Right atrium auricular region (tissue), 2 donors: ENCODE measurements at regions not wholly inside any gene's neighbourhood (a gene's known extent, or its start where the extent isn't known, plus 50 kb on each side); places are given as distances from the start of the nearest gene placed in this dataset.
A peak's percentile ranks its signal among the peaks of the same experiment; 100 is the strongest.
"Not testable (repeated sequence)": the region's sequence is repeated elsewhere in the genome, so short reads cannot be mapped to it uniquely, and the experiment has no call there.

ENCODE experiments used
- DNase-seq: peaks from one replicate; pipeline ENCODE4 v3.0.0-alpha.2; 2019; ENCODE audit warnings: low spot score
- H3K27ac ChIP-seq, 2 donors: fragments of 200-600 bp; sonication (generic); 1 replicate in 1 of 2; 2 replicates in 1 of 2; pipeline ENCODE4 v1.5.1; 2016 to 2019
- H3K27me3 ChIP-seq, 2 donors: fragments of 200-600 bp; sonication (generic); one replicate each; pipeline versions ENCODE4 v1.5.1 to v1.6.0; 2017 to 2019
- H3K36me3 ChIP-seq: fragments of 200-600 bp; sonication (generic); one replicate; pipeline ENCODE4 v1.5.1; 2016
- H3K4me1 ChIP-seq, 2 donors: fragments of 200-600 bp; sonication (generic); one replicate each; pipeline versions ENCODE4 v1.5.1 to v1.6.0; 2017 to 2019
- H3K4me3 ChIP-seq, 2 donors: fragments of 200-600 bp; sonication (generic); 1 replicate in 1 of 2; 2 replicates in 1 of 2; pipeline ENCODE4 v1.5.1; 2017 to 2019; ENCODE audit warnings: mild to moderate bottlenecking in 1 of 2, moderate library complexity in 1 of 2
- H3K9me3 ChIP-seq, 2 donors: fragments of 200-600 bp; sonication (generic); one replicate each; pipeline ENCODE4 v1.5.1; 2019

DNA sequence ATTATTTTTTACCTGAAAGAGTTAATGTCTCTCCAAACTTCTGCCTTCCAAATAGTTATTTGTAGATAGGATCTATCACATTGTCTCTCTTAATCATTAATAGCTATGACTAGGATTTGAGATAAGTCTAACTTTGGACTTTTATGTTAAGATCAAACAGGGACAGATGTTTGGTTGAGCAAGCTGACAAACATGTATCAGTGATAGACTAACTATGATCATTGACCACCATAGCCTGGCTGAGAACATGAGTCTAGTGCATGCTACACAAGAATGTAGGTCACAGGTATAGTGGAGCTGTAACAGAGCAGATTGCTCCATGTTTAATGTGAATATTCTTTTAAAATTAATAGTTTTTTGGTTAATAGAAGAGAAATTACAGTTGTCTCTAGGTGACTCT, 52.0 kb downstream of the SYT15B start:
- not testable (repeated sequence) for H3K27ac ChIP-seq, DNase-seq, H3K4me1 ChIP-seq, H3K4me3 ChIP-seq, H3K36me3 ChIP-seq, H3K9me3 ChIP-seq, H3K27me3 ChIP-seq

DNA sequence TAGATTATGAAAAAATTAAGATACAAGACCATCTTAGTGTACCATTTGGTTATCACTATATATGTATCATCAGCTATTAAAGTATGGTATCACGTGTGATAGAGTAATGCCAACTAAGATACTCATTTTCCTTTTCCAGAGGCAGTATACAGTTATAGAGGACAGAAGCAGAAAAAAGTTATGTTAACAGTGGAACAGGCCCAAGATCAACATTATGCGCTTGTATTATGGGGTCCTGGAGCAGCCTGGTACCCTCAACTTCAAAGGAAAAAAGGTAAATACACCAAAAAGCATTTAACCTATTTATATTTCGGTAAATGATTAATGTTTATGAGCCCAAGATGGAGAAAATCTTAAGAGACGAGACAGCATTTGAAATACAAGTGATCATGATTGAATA, 52.9 kb downstream of the SYT15B start:
- H3K27ac ChIP-seq, H3K9me3 ChIP-seq, H3K36me3 ChIP-seq, DNase-seq, H3K4me3 ChIP-seq, H3K4me1 ChIP-seq, H3K27me3 ChIP-seq: not testable (repeated sequence)

DNA sequence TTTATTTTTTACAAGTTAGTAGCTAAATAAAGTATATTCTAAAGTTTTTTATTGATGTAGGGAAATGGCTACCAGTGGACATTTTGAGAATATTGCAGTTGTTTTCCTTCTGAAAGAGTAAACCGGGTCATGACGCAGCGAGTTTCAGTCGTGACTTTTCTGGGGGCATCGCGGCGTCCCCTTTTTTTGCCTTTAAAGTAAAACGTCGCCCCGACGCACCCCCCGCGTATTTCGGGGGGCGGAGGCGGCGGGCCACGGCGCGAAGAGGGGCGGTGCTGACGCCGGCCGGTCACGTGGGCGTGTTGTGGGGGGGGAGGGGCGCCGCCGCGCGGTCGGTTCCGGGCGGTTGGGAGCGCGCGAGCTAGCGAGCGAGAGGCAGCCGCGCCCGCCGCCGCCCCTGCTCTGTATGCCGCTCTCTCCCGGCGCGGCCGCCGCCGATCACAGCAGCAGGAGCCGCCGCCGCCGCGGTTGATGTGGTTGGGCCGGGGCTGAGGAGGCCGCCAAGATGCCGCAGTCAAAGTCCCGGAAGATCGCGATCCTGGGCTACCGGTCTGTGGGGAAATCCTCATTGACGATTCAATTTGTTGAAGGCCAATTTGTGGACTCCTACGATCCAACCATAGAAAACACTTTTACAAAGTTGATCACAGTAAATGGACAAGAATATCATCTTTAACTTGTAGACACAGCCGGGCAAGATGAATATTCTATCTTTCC, 57.5 kb downstream of the SYT15B start:
- H3K4me1 ChIP-seq, H3K9me3 ChIP-seq, H3K27me3 ChIP-seq, H3K36me3 ChIP-seq: not testable (repeated sequence)
- peak overlapping the region; percentile 70 to 73 for H3K27ac ChIP-seq
- peak overlapping the region; percentile 32 to 45 for H3K4me3 ChIP-seq
- DNase-seq: peak; percentile 60

DNA sequence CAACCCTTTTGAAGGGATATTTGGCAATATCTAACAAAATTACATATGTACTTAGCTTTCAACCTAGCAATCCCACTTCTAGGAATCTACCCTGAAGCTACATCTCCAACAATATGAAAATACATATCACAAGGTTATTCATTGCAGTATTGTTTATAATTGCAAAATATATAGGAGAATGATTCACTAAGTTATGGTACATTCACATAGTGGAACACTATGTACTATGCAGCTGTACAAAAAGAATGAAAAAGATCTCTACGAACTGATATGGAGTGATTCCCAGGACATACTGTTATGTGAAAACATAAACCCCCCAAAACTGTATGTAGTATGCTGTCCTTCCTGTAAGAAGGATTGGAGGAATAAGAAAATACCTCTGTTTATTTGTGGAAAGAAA, 62.1 kb downstream of the SYT15B start:
- not testable (repeated sequence) for H3K4me1 ChIP-seq, H3K9me3 ChIP-seq, H3K27ac ChIP-seq, H3K4me3 ChIP-seq, H3K36me3 ChIP-seq, DNase-seq, H3K27me3 ChIP-seq

DNA sequence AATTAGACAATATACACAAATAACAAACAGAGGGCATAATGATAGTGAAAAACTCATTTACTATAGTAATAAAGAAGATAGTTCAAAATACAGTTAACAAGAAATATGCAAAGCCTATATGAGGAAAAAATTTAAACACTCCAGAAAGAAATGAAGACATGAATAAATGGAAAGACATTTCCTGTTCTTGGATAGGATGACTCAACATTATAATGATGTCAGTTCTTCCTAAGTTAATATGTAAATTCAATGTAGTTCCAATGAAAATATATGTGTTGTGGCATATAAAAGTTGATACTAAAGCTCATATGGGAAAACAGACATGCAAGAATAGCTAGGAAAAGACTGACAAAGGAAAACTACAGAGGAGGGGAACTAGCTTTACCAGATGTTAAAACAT, 63.5 kb downstream of the SYT15B start:
- H3K27me3 ChIP-seq, H3K4me3 ChIP-seq, H3K36me3 ChIP-seq, H3K9me3 ChIP-seq, H3K4me1 ChIP-seq, H3K27ac ChIP-seq, DNase-seq: not testable (repeated sequence)

DNA sequence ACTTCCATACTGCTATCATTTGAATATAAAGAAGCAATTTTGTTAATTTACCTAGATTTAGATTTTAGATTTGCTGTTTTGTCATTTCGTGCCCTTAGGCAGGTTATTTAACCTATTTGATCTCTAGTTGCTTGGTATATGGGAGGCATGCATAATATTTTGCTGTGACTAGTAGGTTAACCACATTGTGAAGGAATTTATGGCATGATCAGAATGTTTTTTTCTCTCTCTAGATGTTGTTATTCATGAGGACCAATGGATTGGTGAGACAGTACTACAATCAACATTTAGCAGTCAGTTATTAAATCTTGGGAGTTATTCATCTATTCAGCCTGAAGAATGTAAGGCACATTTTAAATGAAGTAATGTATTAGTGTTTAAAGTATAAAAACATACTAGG, 67.2 kb downstream of the SYT15B start:
- H3K36me3 ChIP-seq, H3K4me3 ChIP-seq, H3K27me3 ChIP-seq, H3K9me3 ChIP-seq, H3K27ac ChIP-seq, DNase-seq, H3K4me1 ChIP-seq: not testable (repeated sequence)

DNA sequence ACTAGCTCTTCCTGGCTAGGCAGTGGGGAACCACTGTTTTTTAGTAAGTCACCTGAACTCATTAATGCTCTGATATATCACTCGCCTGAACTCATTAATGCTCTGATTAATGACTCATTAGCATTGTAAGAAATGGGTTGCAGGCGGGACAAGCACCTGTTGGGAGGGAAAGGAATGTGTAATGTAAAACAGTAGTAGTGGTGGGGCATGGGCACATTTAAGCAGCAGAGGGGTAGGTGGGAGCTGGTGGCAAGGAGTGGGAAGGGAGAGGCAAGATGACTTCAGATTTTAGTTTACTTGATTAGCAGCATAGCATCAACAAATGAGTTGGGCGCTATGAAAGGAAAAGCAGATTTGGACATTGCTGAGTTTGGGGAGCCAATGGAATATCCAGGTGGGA, 68.2 kb downstream of the SYT15B start:
- DNase-seq, H3K4me1 ChIP-seq, H3K27ac ChIP-seq, H3K36me3 ChIP-seq, H3K27me3 ChIP-seq, H3K4me3 ChIP-seq, H3K9me3 ChIP-seq: not testable (repeated sequence)

DNA sequence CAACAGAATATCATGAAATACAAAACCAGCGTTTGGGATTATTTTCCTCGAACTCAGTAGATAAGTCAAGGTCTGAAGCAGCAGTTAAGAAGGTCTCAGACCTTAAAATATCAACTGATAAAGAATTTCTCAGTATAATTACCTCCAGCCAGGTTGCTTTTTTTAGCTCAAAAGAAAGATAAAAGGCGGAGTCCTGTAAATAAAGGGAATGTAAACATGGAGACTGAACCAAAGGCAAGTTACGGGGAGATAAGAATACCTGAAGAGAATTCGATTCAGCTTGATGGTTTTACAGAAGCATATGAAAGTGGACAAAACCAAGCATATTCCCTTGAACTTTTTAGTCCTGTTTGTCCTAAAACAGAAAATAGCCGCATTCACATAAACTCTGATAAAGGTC, 73.1 kb downstream of the SYT15B start:
- H3K4me3 ChIP-seq, H3K36me3 ChIP-seq, H3K4me1 ChIP-seq, H3K27ac ChIP-seq, H3K9me3 ChIP-seq, H3K27me3 ChIP-seq, DNase-seq: not testable (repeated sequence)

DNA sequence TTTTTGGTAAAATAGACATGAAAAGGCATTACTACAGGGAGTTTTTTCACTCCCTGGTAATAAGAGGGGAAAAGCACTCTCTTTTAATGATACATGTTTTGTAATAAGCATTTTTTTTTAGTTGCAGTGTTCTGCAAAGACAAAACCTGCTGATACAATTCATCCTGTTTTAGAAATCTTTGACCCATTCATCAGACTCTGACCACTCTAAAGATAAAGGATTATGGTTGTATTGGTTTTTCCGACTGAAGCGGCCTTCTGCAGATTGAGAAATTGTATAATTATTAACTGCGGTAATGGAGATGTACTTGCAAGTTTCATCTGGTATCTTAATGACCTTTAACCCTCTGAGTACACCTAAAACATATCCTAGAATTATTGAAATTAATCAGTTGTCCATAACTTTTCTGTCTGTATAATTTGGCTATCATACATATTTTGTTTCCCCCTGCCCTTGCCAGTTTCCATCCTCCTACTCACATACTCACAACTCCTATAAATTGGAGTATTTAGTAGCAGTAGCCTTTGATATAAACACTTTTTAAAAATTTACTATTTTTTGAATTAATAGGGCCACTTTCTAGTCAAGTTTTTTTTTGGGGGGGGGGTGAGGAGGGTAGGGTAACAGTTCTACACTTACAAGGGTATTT, 79.4 kb downstream of the SYT15B start:
- not testable (repeated sequence) for H3K9me3 ChIP-seq, H3K36me3 ChIP-seq, H3K27me3 ChIP-seq, H3K4me3 ChIP-seq, H3K27ac ChIP-seq, DNase-seq, H3K4me1 ChIP-seq

DNA sequence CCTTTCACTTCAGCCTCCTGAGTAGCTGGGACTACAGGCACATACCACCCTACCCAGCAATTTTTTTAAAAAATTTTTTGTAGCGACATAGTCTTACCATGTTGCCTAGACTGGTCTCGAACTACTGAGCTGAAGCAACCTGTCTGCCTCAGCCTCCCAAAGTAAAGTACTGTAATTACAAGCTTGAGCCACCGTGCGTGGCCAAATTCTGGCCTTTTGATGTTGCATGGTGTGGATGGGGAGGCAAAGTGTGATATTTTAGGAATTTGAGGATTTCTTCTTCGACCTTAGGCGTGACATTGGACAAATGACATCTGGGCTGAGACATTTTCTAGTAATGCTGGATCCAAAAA, 81.8 kb downstream of the SYT15B start:
- H3K4me3 ChIP-seq, H3K27me3 ChIP-seq, H3K9me3 ChIP-seq, H3K27ac ChIP-seq, H3K36me3 ChIP-seq, DNase-seq, H3K4me1 ChIP-seq: not testable (repeated sequence)

DNA sequence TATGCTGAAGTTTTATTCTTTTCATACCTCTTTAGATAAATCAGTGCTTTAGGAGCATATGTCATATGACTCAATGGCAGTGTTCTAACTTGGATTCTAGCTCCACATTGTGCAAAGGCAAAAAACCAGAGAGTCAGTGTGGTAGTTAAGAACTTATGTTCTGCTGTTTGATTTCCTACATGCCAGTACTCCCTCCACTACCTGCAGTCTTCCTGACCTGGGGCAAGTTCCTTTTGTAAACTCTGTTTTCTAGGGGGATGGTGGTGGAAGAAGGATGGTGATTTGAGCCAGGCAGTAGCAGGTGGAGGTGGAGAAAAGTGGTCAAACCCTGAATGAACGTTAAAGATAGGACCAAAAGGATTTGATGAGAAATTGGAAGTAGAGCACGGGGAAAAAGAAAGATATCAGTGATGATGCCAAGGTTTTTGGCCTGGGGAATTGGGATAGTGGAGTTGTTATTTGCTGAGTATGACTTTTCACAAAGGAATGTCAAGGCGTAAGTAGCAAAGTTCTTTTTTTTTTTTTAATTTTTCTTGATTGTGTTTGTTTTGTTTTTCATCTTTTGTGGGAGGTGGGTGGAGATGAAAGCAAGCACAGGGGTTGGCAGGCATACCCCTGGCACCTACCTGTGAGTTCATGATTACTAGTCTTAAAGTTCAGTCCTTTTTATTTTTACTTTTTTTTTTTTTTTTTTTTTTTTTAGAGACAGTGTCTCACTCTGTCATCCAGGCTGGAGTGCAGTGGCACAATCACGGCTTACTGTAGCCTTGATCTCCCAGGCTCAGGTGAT, 82.3 kb downstream of the SYT15B start:
- H3K4me3 ChIP-seq, H3K27ac ChIP-seq, H3K27me3 ChIP-seq, H3K4me1 ChIP-seq, H3K36me3 ChIP-seq, H3K9me3 ChIP-seq, DNase-seq: not testable (repeated sequence)

DNA sequence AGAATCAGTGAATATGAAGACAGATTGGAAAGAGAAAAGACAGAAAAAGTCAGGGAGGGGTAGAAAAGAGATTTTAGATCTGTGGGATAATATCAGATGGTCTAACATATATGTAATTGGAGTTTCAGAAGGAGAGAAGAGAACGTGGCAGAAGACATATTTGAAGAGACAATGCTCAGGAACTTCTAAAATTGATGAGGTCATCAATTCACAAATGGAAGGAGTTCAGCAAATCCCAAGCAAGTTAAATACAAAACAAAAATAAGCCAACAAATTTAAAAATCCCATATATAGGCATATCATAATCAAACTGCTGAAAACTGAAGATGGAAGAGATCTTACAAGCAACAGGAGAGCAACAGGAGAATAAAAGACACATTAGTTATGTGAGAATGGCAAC, 87.3 kb downstream of the SYT15B start:
- not testable (repeated sequence) for H3K36me3 ChIP-seq

DNA sequence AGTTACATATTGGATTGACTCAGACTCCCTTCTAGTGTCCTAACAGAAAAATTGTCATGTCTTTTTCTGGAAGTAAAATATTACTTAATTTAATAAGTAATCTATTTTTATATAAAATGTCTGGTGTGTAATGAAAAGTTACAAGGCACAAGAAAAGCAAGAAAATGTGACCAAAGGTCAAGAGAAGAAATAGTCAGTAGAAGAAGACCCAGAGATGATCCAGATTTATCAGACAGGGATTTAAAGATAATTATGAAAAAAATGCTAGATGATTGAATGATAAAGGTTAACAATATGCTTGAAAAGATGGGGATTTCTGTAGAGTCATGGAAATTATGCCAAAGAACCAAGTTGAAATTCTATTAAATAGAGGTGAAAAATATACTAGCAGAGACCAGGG, 87.8 kb downstream of the SYT15B start:
- not testable (repeated sequence) for H3K36me3 ChIP-seq, H3K27me3 ChIP-seq, DNase-seq, H3K4me1 ChIP-seq, H3K4me3 ChIP-seq, H3K27ac ChIP-seq
- peaks cover 0 to 13% of the 10 kb centered on the region in 2 donors for H3K9me3 ChIP-seq

More for the DNA sequence above, 87.3 kb downstream of the SYT15B start:
- not testable (repeated sequence) for H3K27ac ChIP-seq, H3K27me3 ChIP-seq, DNase-seq, H3K4me3 ChIP-seq, H3K4me1 ChIP-seq
- H3K9me3 ChIP-seq: peaks cover 0 to 13% of the 10 kb centered on the region in 2 donors

DNA sequence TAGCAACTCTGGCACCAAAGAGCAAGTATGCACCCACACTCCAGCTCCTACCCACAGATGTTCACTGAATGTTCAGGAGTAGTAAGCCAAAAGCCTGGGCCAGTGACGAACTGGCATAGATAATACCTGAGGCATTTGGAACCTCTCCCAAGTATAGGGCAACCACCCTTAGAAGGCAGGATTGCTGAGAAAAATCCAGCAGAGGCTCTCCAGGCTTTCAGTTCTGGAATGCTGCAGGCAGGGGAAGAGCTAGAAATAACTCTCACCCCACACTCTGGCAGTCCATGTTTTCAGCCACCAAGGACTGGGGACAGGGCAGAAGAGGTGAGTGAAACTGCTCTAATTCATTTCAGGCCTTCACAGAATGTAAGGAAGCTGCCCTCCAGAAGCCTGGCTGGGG, 90.3 kb downstream of the SYT15B start:
- peak overlapping the region in 1 of 2 donors; percentile 67 for H3K27ac ChIP-seq
- not testable (repeated sequence) for H3K4me3 ChIP-seq, DNase-seq, H3K27me3 ChIP-seq, H3K36me3 ChIP-seq, H3K4me1 ChIP-seq
- peaks cover 0 to 13% of the 10 kb centered on the region in 2 donors for H3K9me3 ChIP-seq

DNA sequence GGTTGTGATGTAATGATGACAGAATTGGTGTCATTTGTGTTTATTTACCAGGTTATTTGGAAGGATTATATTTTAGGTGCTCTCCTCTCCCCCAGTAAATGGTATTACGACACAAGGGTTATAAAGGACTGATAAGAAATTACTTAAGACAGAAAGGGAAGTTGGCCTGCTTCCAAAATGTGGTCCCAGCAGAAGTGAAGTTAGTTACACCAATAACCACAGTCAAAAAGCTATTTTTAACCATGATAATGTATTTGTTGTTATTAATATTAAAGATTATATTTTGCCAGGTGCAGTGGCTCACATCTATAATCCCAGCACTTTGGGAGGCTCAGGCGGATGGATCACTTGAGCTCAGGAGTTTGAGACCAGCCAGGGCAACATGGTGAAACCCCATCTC, 92.5 kb downstream of the SYT15B start:
- H3K4me1 ChIP-seq, H3K27me3 ChIP-seq, H3K36me3 ChIP-seq, DNase-seq, H3K9me3 ChIP-seq, H3K4me3 ChIP-seq, H3K27ac ChIP-seq: not testable (repeated sequence)
